ENCODE measurements at regions not wholly inside any gene's neighbourhood (a gene's known extent, or its start where the extent isn't known, plus 50 kb on each side); places are given as distances from the start of the nearest gene placed in this dataset.
A peak's percentile ranks its signal among the peaks of the same experiment; 100 is the strongest.
"Not testable (repeated sequence)": the region's sequence is repeated elsewhere in the genome, so short reads cannot be mapped to it uniquely, and the experiment has no call there.

GRCh38 chr2:11075221-11075620, 80.0 kb upstream of the SLC66A3 start:
- Mint-ChIP-seq H3K27ac (ENCODE audit: unreplicated experiment) (no peak overlapping the region), H3K4me3 (no peak overlapping the region), H3K4me1 (peaks cover 37% of the 10 kb centered on the region), H3K36me3 (ENCODE audit: low read depth) (no peaks in the 10 kb centered on the region), H3K27me3 (ENCODE audit: low read depth) (peaks cover 8% of the 10 kb centered on the region), H3K9me3 (no peaks in the 10 kb centered on the region)
- no peak for DNase-seq (ENCODE audit: low read depth, low spot score)
- TF ChIP-seq CTCF (conservative IDR thresholded peaks at IDR 0.05): no peak

GRCh38 chr2:11077411-11077810, 77.9 kb upstream of the SLC66A3 start:
- peaks cover 2% of the 10 kb centered on the region for H3K27me3 Mint-ChIP-seq (ENCODE audit: low read depth)
- peak overlapping the region; percentile 57 for H3K27ac Mint-ChIP-seq (ENCODE audit: unreplicated experiment)
- H3K4me3 Mint-ChIP-seq: no peak overlapping the region
- H3K4me1 Mint-ChIP-seq: peaks cover 34% of the 10 kb centered on the region
- no peak for TF ChIP-seq CTCF (conservative IDR thresholded peaks at IDR 0.05)
- no peaks in the 10 kb centered on the region for H3K9me3 Mint-ChIP-seq
- H3K36me3 Mint-ChIP-seq (ENCODE audit: low read depth): no peaks in the 10 kb centered on the region
- no peak for DNase-seq (ENCODE audit: low read depth, low spot score)

- no peak for DNase-seq (ENCODE audit: low read depth, low spot score)
- Mint-ChIP-seq H3K36me3 (ENCODE audit: low read depth) (no peaks in the 10 kb centered on the region), H3K27ac (ENCODE audit: unreplicated experiment) (no peak overlapping the region), H3K9me3 (no peaks in the 10 kb centered on the region), H3K27me3 (ENCODE audit: low read depth) (no peaks in the 10 kb centered on the region), H3K4me1 (peaks cover 22% of the 10 kb centered on the region), H3K4me3 (no peak overlapping the region)
- no peak for TF ChIP-seq CTCF (conservative IDR thresholded peaks at IDR 0.05)
Observed at GRCh38 chr2:11079136-11079824, 76.0 kb upstream of the SLC66A3 start.

- Mint-ChIP-seq H3K27ac (ENCODE audit: unreplicated experiment) (peak overlapping the region; percentile 43), H3K4me3 (no peak overlapping the region), H3K4me1 (peaks cover 22% of the 10 kb centered on the region), H3K36me3 (ENCODE audit: low read depth) (no peaks in the 10 kb centered on the region), H3K9me3 (no peaks in the 10 kb centered on the region), H3K27me3 (ENCODE audit: low read depth) (no peaks in the 10 kb centered on the region)
- no peak for TF ChIP-seq CTCF (conservative IDR thresholded peaks at IDR 0.05)
- DNase-seq (ENCODE audit: low read depth, low spot score): peak; percentile 25
Observed at GRCh38 chr2:11080253-11081115, 74.8 kb upstream of the SLC66A3 start.

GRCh38 chr2:11082880-11083279, 72.4 kb upstream of the SLC66A3 start:
- H3K9me3 Mint-ChIP-seq: no peaks in the 10 kb centered on the region
- peaks cover 22% of the 10 kb centered on the region for H3K4me1 Mint-ChIP-seq
- H3K4me3 Mint-ChIP-seq: no peak overlapping the region
- no peaks in the 10 kb centered on the region for H3K36me3 Mint-ChIP-seq (ENCODE audit: low read depth)
- no peak for DNase-seq (ENCODE audit: low read depth, low spot score)
- TF ChIP-seq CTCF (conservative IDR thresholded peaks at IDR 0.05): no peak
- H3K27ac Mint-ChIP-seq (ENCODE audit: unreplicated experiment): no peak overlapping the region
- no peaks in the 10 kb centered on the region for H3K27me3 Mint-ChIP-seq (ENCODE audit: low read depth)

GRCh38 chr2:11088821-11089220, 66.4 kb upstream of the SLC66A3 start:
- not testable (repeated sequence) for H3K36me3 Mint-ChIP-seq (ENCODE audit: low read depth); DNase-seq (ENCODE audit: low read depth, low spot score); H3K9me3 Mint-ChIP-seq; H3K4me1 Mint-ChIP-seq; H3K4me3 Mint-ChIP-seq; H3K27me3 Mint-ChIP-seq (ENCODE audit: low read depth); H3K27ac Mint-ChIP-seq (ENCODE audit: unreplicated experiment)
